ENCODE measurements at regions not wholly inside any gene's neighbourhood (a gene's known extent, or its start where the extent isn't known, plus 50 kb on each side); places are given as distances from the start of the nearest gene placed in this dataset.

- no peak for TF ChIP-seq REST (IDR thresholded peaks at IDR 0.05; ENCODE audit: unreplicated experiment)
- no peak for TF ChIP-seq JUNB (IDR thresholded peaks at IDR 0.05; ENCODE audit: unreplicated experiment)
Observed at GRCh38 chr1:22318279-22318981, 133.2 kb upstream of the ZBTB40 start (continued).

- no peak overlapping the region for H3K27ac Mint-ChIP-seq
- Histone ChIP-seq H3K36me3 (ENCODE audit: insufficient read depth) (no peaks in the 10 kb centered on the region), H2AFZ (peak overlapping the region; percentile 94; the same call in 1 of the 2 replicates), H4K20me1 (replicated peaks; ENCODE audit: insufficient read depth) (no peaks in the 10 kb centered on the region), H3K27me3 (ENCODE audit: insufficient read depth) (peaks cover 6% of the 10 kb centered on the region; the same call in 1 of the 2 replicates), H3K27ac (ENCODE audit: low read depth) (no peak overlapping the region), H3K79me2 (replicated peaks; ENCODE audit: insufficient read depth) (no peaks in the 10 kb centered on the region), H3K9me2 (ENCODE audit: insufficient read depth) (no peaks in the 10 kb centered on the region), H3K4me1 (ENCODE audit: insufficient read depth) (peaks cover 56% of the 10 kb centered on the region), H3F3A (replicated peaks; ENCODE audit: low read depth) (peaks cover 16% of the 10 kb centered on the region), H3K4me2 (0 out of 2 replicates have a peak overlapping the region, but pooled peaks have one; percentile 61), H3K4me3 (no peak overlapping the region)
- H3K4me3 Mint-ChIP-seq = no peak overlapping the region; the same call in 2 of the 3 replicates
- peaks cover 24% of the 10 kb centered on the region for H3K27me3 Mint-ChIP-seq (ENCODE audit: insufficient read depth, low read depth, poor library complexity)
- no peaks in the 10 kb centered on the region for H3K36me3 Mint-ChIP-seq (ENCODE audit: low read depth)
- DNase-seq (ENCODE audit: low spot score) = no peak
- peaks cover 42% of the 10 kb centered on the region for H3K4me1 Mint-ChIP-seq
- no peak for ATAC-seq
- H3K9me3 Mint-ChIP-seq = no peaks in the 10 kb centered on the region
- TF ChIP-seq ZNF114 (CRISPR knock-in tag; IDR thresholded peaks at IDR 0.05) (no peak), EZH2 (IDR thresholded peaks at IDR 0.05; ENCODE audit: low read depth, unreplicated experiment) (no peak), ETS1 (IDR thresholded peaks at IDR 0.05) (no peak), STAT1 (IDR thresholded peaks at IDR 0.05; ENCODE audit: unreplicated experiment) (no peak), CREB1 (CRISPR knock-in tag; IDR thresholded peaks at IDR 0.05; ENCODE audit: low read depth) (no peak), CTCF (conservative IDR thresholded peaks at IDR 0.05; ENCODE audit: low read depth in 2 of 2) (no peak), JUNB (IDR thresholded peaks at IDR 0.05; ENCODE audit: unreplicated experiment) (no peak), EZH2phosphoT487 (IDR thresholded peaks at IDR 0.05; ENCODE audit: unreplicated experiment) (no peak), POLR2AphosphoS5 (IDR thresholded peaks at IDR 0.05; ENCODE audit: low read depth) (no peak), ZNF331 (CRISPR knock-in tag; IDR thresholded peaks at IDR 0.05; ENCODE audit: low read depth) (no peak), REST (IDR thresholded peaks at IDR 0.05; ENCODE audit: unreplicated experiment) (no peak)
Observed at GRCh38 chr1:22319608-22320007, 132.0 kb upstream of the ZBTB40 start.
